NT2/D1 (cell line): ENCODE measurements at regions not wholly inside any gene's neighbourhood (a gene's known extent, or its start where the extent isn't known, plus 50 kb on each side); places are given as distances from the start of the nearest gene placed in this dataset.

Experiments used
- DNase-seq: peaks from one replicate; pipeline ENCODE4 v3.0.0-alpha.2; 2011; ENCODE audit warnings: low read depth, low spot score
- H3K27me3 ChIP-seq: 2 replicates; pipeline ENCODE4 v1.6.0; 2011; ENCODE audit warnings: mild to moderate bottlenecking; ENCODE audit not compliant: insufficient read length, insufficient read depth
- H3K36me3 ChIP-seq: 2 replicates; pipeline ENCODE4 v1.6.1; 2011; ENCODE audit warnings: mild to moderate bottlenecking, low read length, mixed read lengths; ENCODE audit not compliant: insufficient read depth, insufficient read length
- H3K4me1 ChIP-seq: 2 replicates; pipeline ENCODE4 v1.5.1; 2011; ENCODE audit not compliant: insufficient read depth, insufficient read length
- H3K4me3 ChIP-seq: 2 replicates; pipeline ENCODE4 v1.5.1; 2011; ENCODE audit warnings: low read depth; ENCODE audit not compliant: insufficient read length
- H3K9ac ChIP-seq: 2 replicates; pipeline ENCODE4 v1.6.0; 2011; ENCODE audit warnings: low read depth; ENCODE audit not compliant: insufficient read length
- H3K9me3 ChIP-seq: 2 replicates; pipeline ENCODE4 v1.5.1; 2011; ENCODE audit warnings: mild to moderate bottlenecking, low read length; ENCODE audit not compliant: insufficient read depth
- SUZ12 ChIP-seq: IDR thresholded peaks from 2 replicates; pipeline ENCODE4 v1.6.1; 2011; ENCODE audit not compliant: insufficient read length, insufficient read depth; ENCODE audit errors: extremely low read depth
- YY1 ChIP-seq: IDR thresholded peaks from 2 replicates; pipeline ENCODE4 v1.6.1; 2011; ENCODE audit not compliant: insufficient read length, insufficient read depth
- ZNF274 ChIP-seq: IDR thresholded peaks from 2 replicates; pipeline ENCODE4 v1.6.1; 2011; ENCODE audit warnings: mild to moderate bottlenecking, low read depth, low read length

GRCh38 chr17:13228225-13228624, 210.4 kb upstream of the ELAC2 start:
- H3K9ac ChIP-seq: no peak overlapping the region
- no peaks in the 10 kb centered on the region for H3K9me3 ChIP-seq
- no peaks in the 10 kb centered on the region for H3K4me1 ChIP-seq
- TF ChIP-seq SUZ12 (no peak), YY1 (no peak)
- no peak overlapping the region for H3K4me3 ChIP-seq
- H3K36me3 ChIP-seq: no peaks in the 10 kb centered on the region
- DNase-seq: no peak
- no peaks in the 10 kb centered on the region for H3K27me3 ChIP-seq

DNA sequence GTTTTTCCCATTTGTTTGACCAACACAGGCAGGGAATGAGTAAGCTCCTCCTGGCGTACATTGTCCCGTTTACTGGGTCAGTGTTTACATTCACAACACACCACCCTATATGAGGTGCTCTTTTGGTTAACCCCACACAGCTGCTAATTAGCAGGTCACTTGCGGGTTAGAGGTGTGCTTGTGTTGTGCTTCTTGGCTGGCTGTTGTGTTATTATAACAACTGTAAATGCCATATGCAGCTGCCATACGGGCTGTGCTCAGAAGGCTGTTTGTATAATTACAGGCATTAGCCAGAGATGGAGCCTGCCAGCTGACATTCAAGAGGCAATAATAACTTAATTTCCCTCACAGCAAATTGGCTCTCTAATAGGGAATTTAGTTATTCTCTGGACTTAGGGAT, 205.1 kb upstream of the ELAC2 start:
- Histone ChIP-seq H3K4me3 (no peak overlapping the region), H3K9ac (no peak overlapping the region), H3K36me3 (no peaks in the 10 kb centered on the region), H3K4me1 (no peaks in the 10 kb centered on the region), H3K27me3 (no peaks in the 10 kb centered on the region), H3K9me3 (no peaks in the 10 kb centered on the region)
- no peak for TF ChIP-seq ZNF274
- no peak for TF ChIP-seq YY1
- no peak for TF ChIP-seq SUZ12
- DNase-seq: no peak

- Histone ChIP-seq H3K27me3 (no peaks in the 10 kb centered on the region), H3K36me3 (no peaks in the 10 kb centered on the region), H3K9me3 (no peaks in the 10 kb centered on the region), H3K9ac (no peak overlapping the region), H3K4me1 (no peaks in the 10 kb centered on the region), H3K4me3 (no peak overlapping the region)
- TF ChIP-seq ZNF274 (no peak), YY1 (no peak), SUZ12 (no peak)
- no peak for DNase-seq
Observed at GRCh38 chr17:13212860-13213259, 195.0 kb upstream of the ELAC2 start.

DNA sequence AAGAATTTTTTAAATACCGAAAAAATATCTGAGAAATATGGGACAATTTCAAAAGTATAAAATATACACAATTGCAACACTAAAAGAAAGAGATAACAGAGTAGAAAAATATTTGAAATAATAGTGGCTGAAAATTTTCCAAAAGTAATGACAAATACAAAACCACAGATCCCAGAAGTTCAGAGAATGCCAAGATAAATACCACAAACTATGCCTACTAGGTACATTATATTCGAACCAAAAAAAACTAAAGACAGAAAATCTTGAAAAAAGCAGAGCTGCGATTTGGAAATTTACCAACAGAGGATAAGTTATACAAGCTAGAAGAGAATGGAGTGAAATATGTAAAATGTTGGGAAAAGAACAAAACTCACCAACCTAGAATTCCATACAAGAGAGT, 191.3 kb upstream of the ELAC2 start:
- Histone ChIP-seq H3K4me3 (no peak overlapping the region), H3K27me3 (no peaks in the 10 kb centered on the region), H3K36me3 (no peaks in the 10 kb centered on the region), H3K9ac (no peak overlapping the region), H3K9me3 (0 out of 2 replicates have a peak, but pooled peaks cover 6% of the 10 kb centered on the region), H3K4me1 (no peaks in the 10 kb centered on the region)
- no peak for DNase-seq
- no peak for TF ChIP-seq YY1
- TF ChIP-seq ZNF274: no peak
- no peak for TF ChIP-seq SUZ12

DNA sequence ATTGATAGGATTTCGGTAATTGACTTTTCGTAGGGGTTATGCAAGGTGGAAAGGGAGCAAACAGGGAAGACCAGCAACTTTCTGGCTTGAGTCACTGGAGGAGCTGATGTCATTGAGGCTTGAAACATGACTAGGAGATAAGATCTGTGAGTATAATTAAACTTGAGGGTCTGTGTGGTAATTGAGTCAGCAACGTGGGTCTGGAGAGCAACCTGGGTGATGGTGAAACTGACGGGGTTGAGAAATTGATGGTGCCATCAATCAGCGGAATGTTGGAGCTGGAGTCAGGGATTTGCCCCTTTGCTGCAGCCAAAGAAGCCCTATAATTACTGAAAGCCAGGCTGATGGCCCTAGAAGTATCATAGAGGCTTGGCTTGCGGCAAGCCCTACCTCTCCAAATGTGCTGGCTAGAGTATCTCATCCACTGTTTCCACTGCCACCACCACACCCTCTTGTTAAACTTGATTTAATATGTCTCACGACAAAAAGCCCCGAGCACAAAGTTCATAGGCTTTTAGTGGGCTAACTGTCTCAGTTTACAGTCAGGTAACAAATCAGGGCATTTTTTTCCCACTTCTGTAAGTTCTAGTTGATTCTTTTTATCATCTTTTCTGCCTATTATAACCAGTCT, 186.9 kb upstream of the ELAC2 start:
- Histone ChIP-seq H3K9ac (no peak overlapping the region), H3K4me3 (no peak overlapping the region), H3K27me3 (no peaks in the 10 kb centered on the region), H3K4me1 (no peaks in the 10 kb centered on the region), H3K9me3 (0 out of 2 replicates have a peak, but pooled peaks cover 6% of the 10 kb centered on the region), H3K36me3 (no peaks in the 10 kb centered on the region)
- DNase-seq: no peak
- TF ChIP-seq SUZ12: no peak
- TF ChIP-seq ZNF274: no peak

DNA sequence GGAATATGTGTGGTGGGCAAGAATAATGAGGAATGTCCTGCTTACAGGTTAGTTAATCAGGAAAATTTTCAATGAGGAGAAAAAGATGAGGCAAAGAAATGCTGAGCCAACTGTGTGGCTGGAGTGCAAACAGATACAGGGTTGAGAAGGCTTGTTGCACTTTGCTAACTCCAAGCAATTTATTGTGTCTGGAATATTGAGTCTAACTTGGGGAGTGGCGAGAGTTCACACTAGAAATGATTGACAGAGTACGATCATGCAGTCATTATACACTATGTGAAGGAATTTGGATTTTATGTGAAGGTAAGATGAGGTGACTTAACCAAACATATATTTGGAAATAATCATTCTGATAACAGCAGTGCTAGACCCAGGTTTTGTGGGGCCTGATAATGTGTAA, 185.0 kb upstream of the ELAC2 start:
- Histone ChIP-seq H3K36me3 (no peaks in the 10 kb centered on the region), H3K4me1 (no peaks in the 10 kb centered on the region), H3K9ac (no peak overlapping the region), H3K27me3 (no peaks in the 10 kb centered on the region), H3K4me3 (no peak overlapping the region), H3K9me3 (0 out of 2 replicates have a peak, but pooled peaks cover 6% of the 10 kb centered on the region)
- no peak for DNase-seq
- TF ChIP-seq ZNF274: no peak
- TF ChIP-seq SUZ12: no peak
- no peak for TF ChIP-seq YY1

- no peak for DNase-seq
- H3K27me3 ChIP-seq: no peaks in the 10 kb centered on the region
- H3K9ac ChIP-seq: no peak overlapping the region
- TF ChIP-seq ZNF274: no peak
- TF ChIP-seq SUZ12: no peak
- TF ChIP-seq YY1: no peak
- H3K9me3 ChIP-seq: no peaks in the 10 kb centered on the region
- no peaks in the 10 kb centered on the region for H3K36me3 ChIP-seq
- no peak overlapping the region for H3K4me3 ChIP-seq
- no peaks in the 10 kb centered on the region for H3K4me1 ChIP-seq
Observed at GRCh38 chr17:13200671-13201070, 182.8 kb upstream of the ELAC2 start.

DNA sequence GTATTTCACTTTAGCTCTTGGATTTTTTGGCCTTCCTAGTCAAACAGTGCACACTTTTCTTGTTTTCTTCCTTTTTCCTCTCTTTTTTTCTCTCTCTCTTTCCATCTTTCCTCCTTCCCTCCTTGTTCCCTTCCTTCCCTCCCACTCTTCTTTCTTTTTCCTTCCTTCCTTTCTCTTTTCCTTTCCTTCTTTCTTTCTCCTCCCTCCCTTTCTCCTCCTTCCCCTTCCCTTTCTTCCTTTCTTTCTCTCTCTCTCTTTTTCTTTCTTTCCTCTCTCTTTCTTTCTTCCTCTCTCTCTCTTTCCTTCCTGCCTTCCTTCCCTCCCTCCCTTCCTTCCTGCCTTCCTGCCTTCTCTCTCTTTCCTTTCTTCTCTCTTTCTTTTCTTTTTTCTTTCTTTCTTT, 181.6 kb upstream of the ELAC2 start:
- Histone ChIP-seq H3K36me3 (no peaks in the 10 kb centered on the region), H3K9me3 (no peaks in the 10 kb centered on the region), H3K4me3 (no peak overlapping the region), H3K9ac (no peak overlapping the region), H3K27me3 (no peaks in the 10 kb centered on the region), H3K4me1 (no peaks in the 10 kb centered on the region)
- TF ChIP-seq ZNF274 (no peak), SUZ12 (no peak), YY1 (no peak)
- no peak for DNase-seq
